GM19438 (cell line): ENCODE measurements at regions not wholly inside any gene's neighbourhood (a gene's known extent, or its start where the extent isn't known, plus 50 kb on each side); places are given as distances from the start of the nearest gene placed in this dataset.

ENCODE experiments used
- ATAC-seq: cut with Tn5 transposase; IDR thresholded peaks from one replicate; pipeline ENCODE4 v1.9.1; 2021; ENCODE audit warnings: low read depth; ENCODE audit not compliant: unreplicated experiment

DNA sequence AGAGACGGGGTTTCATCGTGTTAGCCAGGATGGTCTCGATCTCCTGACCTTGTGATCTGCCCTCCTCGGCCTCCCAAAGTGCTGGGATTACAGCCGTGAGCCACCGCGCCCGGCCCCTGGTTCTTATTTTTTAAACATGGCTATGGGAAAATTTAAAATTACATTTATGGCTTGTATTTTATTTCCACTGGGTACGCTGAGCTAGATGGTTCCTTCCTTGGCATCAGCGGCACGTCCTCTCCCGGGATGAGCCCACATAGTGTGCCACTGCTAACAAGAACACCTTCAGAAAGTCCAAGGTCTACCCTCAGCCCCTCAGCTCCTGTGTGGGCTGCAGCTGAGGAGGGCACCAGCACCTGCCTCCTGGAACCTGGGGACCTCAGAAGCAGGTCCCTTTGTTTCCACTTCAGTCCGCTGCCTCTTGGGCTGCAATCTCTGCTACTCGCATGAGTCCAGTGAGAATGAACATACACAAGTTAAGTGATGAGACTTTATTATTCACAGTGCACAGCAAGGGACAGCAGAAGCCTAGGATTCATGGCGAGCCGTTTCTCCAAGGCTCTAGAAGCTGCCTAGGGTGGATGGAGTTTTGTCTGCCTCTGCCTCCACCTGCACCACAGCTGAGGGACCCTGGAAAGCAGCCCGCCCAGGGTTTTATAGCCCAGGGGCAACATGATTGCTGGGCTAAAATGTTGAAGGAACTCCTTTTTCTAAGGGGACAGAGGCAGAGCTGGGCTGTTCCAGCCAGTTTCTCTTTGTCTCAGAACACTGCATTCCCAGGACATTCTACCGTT is 107.5 kb upstream of the TEX51 start:
- no peak for ATAC-seq

DNA sequence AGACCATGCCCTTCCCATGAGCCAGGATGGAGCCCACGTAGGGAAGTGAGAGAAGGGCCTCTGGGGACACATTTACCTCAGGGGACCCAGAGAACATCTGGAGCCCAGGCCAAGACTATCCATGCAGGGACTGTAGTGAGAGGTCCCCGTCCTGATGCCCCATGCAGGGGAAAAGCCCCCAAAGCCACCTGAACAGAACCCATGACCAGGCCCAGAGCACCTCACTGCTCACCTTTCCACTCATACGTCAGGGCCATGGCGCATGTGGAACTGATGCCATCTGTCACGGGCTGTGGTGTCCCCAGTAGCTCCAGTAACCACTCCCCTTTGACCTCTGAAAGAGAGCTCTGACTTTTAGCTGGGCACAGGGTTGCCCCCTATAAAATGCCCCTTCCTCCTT is 106.5 kb upstream of the TEX51 start:
- ATAC-seq, result no peak

DNA sequence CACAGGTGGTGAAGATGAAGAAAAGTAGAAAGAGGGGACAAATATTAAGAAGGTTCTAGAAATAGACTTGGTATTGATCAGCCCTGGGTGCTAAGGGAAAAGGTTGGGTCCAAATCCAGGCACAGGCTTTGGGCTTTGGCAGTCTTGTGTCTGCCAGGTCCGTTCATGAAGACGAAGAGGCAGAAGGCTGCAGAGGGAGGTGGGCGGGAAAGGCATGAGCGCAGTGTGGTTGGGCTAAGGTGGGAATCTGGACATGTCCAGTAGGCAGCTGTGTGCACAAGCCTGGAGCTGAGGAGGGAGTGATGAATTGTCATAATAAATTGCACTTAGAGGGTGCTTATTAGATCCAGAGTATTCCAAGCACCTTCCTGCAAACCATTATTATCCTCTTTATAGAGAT is 105.7 kb upstream of the TEX51 start:
- ATAC-seq, result no peak

DNA sequence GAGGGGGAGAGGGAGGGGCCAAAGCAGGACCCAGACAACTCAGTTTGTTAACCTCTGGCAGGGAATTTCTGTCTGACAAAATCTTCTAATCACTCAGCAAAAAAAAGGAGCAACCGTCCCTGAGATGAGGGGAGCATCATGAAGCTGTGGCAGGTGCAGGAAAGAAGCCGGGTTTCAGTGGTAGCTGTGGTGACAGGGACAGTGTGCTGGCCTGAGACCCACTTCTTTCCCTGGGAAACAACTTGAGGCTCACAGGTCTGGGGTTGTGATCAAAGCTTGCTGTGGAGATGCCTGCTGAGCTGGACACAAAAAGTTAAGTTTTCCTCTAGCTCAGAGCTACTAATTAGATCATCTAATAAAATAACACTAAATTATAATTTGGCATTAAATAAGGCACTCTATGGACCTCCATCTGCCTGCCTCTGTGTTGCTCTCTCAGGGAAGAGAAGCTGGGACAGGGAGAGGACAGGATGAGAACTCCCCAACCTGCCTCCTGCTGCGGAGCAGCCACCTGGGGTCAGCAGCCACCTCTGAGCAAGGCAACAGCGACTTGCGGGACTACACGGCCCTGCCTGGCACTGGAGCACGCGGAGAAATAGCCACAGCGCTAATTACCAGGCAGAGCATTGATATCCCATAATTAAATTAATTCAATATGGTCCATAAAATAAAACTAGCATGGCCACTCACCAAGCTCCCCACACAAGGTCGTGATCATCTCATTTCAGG is 104.6 kb upstream of the TEX51 start:
- no peak for ATAC-seq

DNA sequence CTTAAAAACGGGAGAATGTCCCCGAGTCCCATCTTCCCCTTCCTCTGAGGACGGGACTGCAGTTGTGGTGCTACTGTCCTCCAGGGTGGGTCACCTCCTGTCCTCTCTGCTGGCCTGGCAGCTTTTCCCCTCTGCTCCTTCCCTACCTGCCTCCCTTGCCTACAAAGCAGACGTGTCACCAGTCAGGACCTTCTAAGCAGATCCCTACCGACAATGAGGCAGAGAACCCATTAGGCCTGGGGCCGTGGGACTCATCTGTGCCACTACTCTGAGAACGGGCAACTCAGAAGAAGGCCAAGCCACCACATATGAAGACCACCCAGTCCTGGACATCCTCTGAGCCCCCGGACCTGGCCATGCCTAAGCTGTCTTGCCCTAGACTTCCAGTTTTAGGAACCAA is 103.0 kb upstream of the TEX51 start:
- no peak for ATAC-seq

DNA sequence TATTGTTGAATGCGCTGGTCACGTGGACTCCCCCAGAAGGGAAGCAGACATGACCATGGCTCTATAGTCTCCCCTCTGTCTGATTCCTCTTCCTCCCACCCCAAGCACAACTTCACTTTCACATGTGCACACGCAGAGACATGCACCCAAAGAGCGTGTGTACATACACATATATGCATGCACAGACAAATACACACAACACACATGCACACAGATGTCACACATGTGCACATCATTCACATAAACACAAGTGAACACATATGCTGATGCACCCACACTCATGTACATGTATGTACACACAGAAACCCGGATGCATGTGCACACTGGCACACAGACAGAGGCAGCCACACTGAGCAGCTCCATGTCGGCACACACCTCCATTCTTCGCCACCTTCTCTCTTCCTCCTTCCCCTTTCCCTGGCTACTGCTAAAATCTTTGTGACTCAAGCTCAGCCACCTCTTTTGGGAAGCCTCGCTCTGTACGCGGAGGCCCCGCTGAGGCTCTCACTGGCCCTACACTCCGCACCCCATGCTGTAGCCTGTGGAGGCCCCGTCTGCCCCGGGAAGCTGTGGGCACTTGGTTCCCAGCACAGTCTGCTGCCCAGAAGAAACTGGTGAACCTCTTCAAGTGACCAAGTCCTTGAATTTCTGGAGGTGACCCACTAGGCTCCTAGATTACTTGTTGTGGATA is 101.6 kb upstream of the TEX51 start:
- no peak for ATAC-seq

DNA sequence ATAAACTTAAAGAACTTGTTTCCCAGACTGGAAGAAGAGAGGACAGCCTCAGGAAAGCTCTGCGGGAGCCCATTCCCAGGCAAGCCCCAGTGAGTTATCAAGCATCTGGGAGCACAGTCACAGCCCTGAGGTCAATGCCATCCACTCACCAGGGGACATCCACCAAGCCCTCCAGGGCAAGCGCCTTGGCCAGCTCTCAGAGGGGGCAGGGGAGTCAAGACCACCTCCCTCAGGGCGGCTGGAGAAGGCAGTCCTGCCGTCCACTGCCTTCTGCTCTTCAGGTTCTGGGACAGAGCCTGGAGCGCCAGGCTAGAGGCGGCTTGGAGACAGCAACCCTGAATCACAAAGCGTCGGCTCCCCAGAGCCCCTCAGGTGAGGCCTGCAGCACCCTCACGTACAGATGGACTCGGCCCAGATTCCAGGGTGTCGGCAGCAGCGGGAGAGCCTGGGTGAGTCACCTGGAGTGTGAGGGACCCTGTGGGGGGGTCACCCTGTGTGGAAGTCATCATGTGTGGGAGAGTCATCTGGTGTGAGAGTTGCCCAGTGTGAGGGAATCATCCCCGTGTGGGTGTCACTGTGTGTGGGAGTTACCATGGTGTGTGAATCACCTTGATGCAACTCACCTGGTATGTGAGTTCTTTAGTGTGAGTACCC is 100.9 kb upstream of the TEX51 start:
- no peak for ATAC-seq

DNA sequence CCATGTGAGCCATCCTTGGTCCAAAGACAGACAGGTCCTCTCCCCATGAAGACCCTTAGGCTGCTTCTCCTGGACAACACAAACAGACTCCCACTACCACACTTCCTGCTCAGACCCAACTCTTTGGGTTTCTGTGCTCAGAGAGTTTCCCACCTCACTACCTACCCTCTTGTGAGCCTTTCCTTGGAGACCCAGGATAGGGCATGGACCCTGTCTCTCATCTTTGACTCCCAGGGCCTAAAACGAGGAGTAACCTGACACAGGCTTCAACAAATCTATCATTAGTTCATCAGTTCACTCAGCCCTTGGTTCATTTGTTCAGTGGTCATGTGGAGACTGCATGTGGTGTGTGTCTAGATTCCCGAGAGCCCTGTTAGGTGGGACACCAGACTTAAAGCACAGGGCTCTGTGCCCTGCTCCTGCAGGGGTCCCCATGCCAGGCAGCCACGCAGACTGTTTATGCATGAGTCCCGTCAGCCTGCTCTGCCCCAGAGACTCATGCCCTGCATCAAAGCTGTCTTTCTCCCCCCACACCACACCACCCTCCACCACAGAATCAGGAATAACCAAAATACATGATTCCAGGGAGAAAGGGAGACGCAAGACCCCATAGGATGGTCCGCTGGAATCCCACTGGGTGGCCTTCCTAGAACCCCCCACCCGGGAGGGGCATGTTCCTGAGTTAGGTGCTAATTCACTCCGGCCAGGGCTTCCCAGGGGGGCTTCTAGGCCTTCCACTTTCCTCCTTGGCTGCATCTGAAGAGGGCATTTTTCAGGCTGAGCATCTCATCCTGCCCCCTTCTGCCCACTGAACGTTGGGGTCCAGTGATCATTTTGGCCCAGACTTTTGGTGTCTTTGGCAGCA is 100.2 kb upstream of the TEX51 start:
- no peak for ATAC-seq

DNA sequence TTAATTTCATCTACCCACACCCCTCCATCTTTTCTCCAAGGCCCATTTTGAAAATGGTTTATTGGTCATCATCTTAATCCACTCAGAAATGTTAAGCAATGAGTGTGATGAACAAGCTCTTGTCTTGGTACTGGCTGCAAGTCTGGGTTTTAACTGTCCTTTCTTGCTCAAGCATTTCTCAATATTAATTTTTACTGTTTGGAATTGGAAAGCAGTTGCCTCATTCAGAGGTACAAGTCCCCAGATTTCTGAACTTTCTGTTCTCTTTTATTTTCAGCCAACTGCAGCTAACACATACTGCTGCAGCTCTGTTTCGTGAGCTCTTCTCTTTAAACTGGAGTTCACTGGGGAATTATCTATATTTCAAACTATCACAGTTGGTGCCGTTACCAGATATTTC is 99.4 kb upstream of the TEX51 start:
- ATAC-seq, result no peak

DNA sequence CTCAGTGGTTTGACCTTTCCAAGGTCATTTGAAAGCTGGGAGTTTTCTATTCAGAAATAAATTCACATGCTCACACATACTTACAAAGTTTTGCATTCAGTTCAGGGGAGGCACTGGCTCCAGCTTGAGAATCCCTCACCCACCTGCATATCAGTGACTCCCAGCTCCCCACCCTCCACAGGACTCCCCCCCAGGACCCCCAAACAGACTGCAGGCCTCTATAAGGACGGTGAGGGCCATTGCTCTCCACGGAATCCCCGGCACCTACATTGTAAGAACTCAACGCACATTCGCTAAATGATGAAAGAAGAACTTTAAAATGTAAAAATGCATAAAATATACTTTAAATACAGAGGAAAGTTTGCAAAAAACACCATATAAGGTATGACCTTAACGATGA is 97.2 kb upstream of the TEX51 start:
- ATAC-seq, result no peak

DNA sequence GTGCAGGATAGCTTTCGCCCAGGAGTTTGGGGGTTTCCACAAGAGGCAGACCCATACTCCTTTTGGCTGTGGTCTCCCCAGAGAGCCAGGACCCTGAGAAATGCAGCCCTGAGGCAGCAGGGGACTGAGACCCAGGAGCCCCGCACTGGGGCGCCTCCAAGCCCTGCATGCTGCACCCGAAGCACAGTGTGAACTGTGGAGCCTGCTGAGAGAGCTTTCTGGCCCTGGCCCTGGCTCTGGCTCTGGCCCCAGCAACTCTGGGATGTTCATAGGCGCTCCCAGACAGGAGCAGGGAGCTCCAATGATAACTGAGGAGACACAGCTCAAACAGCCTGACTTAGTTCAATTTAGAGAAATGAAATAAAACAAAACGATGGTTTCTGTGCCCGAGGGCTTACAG is 96.4 kb upstream of the TEX51 start:
- no peak for ATAC-seq

DNA sequence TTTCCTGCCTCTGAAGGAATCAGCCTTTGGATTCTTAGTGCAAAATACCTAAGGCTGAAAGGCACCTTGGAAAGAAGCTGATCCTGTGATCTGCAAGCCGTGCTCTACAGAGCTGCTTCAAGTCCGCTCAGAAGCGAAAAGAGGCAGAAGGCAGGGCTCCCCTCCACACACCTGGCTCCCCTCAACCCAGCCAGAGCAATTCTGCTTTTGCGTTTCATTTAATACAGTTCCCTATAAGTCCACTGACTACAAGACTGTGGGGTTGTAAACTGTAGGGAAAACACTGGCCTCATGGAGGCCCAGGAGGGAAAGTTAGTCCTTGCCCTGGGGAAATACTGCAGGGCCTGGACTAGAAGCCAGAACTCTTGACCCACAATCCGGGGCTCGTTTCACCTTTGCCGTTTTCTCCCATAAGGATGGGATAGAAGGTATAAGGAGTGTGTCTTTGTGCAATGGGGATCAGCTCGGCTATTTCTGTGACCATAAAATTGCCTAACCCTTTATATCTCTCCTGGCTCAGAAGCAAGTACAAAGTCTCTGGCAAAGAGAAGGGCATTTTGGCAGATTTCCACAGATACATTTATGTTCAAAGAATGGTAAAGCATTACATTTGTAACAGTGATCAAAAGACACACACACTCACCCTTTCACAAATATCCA is 95.8 kb upstream of the TEX51 start:
- no peak for ATAC-seq

DNA sequence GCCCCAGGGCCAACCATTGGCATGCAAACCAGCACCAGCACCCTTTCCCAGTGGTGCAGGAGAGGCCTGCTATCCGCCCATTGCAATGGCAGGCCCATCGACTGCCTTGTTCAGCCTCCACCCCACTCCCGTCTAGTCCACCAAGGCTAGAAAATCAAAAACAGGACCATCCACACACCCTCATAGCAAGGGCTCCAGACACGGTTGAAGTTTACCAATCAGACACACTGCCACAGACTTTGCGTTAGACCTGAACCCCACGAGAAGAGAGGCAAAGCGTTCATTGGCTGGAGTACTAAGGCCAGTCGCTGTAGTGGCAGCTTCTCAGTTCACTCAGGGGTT is 95.3 kb upstream of the TEX51 start:
- no peak for ATAC-seq

DNA sequence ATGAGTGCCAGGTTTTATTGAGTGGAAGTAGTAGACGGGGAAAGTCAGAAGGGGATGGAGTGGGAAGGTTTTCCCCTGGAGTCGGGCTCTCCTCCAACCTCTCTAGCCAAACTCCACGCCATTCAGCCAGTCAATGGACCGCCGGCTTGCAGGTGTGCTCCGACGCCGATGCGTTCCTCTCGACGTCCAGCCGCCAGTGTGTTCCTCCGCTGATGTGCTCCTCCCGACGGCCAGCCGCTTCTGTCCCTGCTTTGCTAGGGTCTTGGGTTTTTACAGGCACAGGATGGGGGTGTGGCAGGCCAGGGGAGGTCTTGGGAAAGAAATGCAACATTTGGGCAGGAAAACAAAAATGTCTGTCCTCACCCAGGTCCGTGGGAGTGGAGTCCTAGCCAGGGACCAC is 94.3 kb upstream of the TEX51 start:
- ATAC-seq, result no peak

DNA sequence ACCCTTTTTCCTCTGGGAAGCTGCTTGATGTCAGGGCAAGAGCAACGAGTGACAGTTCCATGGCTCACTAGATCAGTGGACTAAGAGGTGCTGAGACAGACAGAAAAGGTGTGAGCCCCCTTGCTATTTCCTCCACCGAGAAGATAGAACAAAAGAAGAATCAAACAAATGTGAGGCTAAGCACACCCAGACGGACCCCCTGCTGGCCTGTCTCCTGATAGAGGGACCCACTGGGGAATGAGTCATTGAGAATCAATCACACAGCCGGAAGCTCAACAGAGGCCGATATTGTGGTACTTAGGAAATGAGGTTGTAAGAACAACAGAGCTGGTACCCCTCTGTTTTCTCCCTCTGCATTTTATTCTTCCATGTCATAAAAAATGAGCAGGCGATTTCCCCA is 89.8 kb upstream of the TEX51 start:
- no peak for ATAC-seq

DNA sequence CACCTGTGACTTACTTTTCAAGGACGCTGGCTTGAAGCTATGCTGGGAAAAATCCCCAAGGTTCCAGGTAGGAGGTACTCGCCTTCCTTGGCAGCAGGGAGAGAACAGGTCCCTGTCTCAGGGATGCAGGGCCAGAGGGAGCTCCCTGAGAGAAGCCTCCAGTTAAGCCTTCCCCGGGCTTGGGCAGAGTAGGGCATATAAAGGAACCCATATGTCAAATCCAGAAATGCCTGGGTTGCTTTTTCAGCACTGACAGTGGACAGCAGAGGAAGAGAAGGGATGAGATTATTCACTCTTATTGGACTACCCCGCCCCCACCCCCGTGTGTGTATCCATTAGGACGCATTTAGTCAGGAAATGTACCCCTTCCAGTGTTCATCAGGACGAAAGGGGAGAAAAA is 89.3 kb upstream of the TEX51 start:
- no peak for ATAC-seq

DNA sequence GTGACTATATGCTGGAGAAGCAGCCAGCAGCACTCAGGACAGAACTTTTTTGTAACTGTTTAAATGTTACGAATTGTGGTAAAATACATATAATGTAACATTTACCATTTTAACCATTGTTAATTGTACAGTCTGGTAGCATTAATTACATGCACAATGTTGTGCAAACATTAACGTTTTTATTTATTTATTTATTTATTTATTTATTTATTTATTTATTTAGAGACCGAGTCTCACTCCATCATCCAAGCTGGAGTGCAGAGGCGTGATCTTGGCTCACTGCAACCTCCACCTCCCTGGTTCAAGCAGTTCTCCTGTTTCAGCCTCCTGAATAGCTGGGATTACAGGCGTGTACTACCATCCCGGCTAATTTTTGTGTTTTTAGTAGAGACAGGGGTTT is 88.7 kb upstream of the TEX51 start:
- no peak for ATAC-seq

DNA sequence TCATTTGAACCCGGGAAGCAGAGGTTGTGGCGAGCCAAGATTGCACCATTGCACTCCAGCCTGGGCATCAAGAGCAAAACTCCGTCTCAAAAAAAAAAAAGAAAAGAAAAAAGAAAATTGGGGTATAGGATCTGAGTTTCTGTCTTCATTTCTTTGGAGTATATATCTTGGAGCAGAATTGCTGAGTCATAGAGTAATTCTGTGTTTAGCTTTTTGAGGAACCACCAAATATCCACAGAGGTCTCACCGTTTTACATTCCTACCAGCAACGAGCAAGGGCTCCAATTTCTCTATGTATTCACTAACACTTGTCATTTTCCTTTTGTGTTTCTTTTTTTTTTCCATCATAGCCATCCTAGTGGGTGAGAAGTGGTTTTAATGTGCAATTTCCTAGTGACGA is 87.6 kb upstream of the TEX51 start:
- ATAC-seq, result no peak

DNA sequence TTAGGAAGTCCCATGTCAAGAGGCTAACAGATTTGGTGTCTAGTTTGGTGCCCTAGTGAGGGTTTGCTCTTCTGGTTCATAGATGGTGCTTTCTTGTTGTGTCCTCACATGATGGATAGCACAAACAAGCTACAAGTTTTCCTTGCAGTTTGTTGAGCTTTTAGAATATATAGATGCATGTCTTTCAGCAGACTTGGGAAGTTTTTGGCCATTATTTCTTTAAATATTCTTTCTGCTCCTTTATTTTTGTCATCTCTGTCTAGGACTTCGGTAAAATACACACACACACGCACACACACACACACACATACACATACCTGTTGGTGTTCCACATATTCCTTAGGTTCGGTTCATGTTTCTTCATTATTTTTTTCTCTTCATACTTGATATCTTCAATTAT is 81.5 kb upstream of the TEX51 start:
- ATAC-seq, result no peak

DNA sequence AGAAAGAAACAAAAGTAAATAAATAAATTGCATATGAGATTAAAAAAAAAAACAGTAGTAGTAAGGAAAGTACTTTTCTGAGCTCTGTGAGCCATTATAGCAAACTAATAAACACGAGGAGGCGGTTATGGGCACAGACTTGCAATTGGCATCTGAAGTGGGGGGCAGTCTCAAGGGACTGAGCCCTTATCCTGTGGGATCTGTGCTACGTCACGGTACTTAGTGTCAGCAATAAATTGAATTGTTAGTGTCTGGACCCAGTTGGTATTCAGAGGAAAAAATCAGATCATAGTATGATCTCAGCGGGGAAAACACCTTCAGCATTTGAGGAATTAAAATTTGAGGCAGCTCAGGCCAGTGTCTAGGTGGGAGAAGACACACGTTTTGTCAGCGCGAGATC is 76.6 kb upstream of the TEX51 start:
- no peak for ATAC-seq
